ENCODE measurements at regions not wholly inside any gene's neighbourhood (a gene's known extent, or its start where the extent isn't known, plus 50 kb on each side); places are given as distances from the start of the nearest gene placed in this dataset.

GRCh38 chr5:104914536-104915070 lies 1352.0 kb upstream of the NUDT12 start:
- TF ChIP-seq POLR2A (IDR thresholded peaks at IDR 0.05) (no peak), CTCF (IDR thresholded peaks at IDR 0.05) (no peak)
- no peak overlapping the region for H3K4me3 ChIP-seq
- H3K9me3 ChIP-seq, result no peaks in the 10 kb centered on the region
- WGBS (ENCODE audit: insufficient coverage, low coverage, low lambda C conversion rate, missing lambda C conversion rate), result 50% methylated on average over 2 of the region's 2 CpGs
- no peaks in the 10 kb centered on the region for H3K4me1 ChIP-seq
- H3K27ac ChIP-seq, result no peak overlapping the region
- ATAC-seq (no peak), DNase-seq (no peak)
- no peaks in the 10 kb centered on the region for H3K27me3 ChIP-seq
- H3K36me3 ChIP-seq, result no peaks in the 10 kb centered on the region
- intact Hi-C loops (cut with DNase I), result no loop called here

GRCh38 chr5:104913841-104914281 lies 1351.3 kb upstream of the NUDT12 start:
- intact Hi-C loops (cut with DNase I), result no loop called here
- WGBS (ENCODE audit: insufficient coverage, low coverage, low lambda C conversion rate, missing lambda C conversion rate), result 55% methylated on average over 3 of the region's 3 CpGs
- no peak overlapping the region for H3K4me3 ChIP-seq
- no peaks in the 10 kb centered on the region for H3K27me3 ChIP-seq
- no peak for TF ChIP-seq CTCF (IDR thresholded peaks at IDR 0.05)
- TF ChIP-seq POLR2A (IDR thresholded peaks at IDR 0.05), result no peak
- no peak overlapping the region for H3K27ac ChIP-seq
- H3K36me3 ChIP-seq, result no peaks in the 10 kb centered on the region
- H3K9me3 ChIP-seq, result no peaks in the 10 kb centered on the region
- no peaks in the 10 kb centered on the region for H3K4me1 ChIP-seq
- no peak for ATAC-seq
- no peak for DNase-seq

- no peaks in the 10 kb centered on the region for H3K9me3 ChIP-seq
- intact Hi-C loops (cut with DNase I), result no loop called here
- H3K27ac ChIP-seq, result no peak overlapping the region
- WGBS (ENCODE audit: insufficient coverage, low coverage, low lambda C conversion rate, missing lambda C conversion rate), result 62% methylated on average over 2 of the region's 2 CpGs
- ATAC-seq, result no peak
- no peak for DNase-seq
- no peaks in the 10 kb centered on the region for H3K4me1 ChIP-seq
- H3K27me3 ChIP-seq, result no peaks in the 10 kb centered on the region
- no peaks in the 10 kb centered on the region for H3K36me3 ChIP-seq
- H3K4me3 ChIP-seq, result no peak overlapping the region
- TF ChIP-seq POLR2A (IDR thresholded peaks at IDR 0.05) (no peak), CTCF (IDR thresholded peaks at IDR 0.05) (no peak)
These were observed 1347.2 kb upstream of the NUDT12 start for GRCh38 chr5:104909803-104910202.

- Histone ChIP-seq H3K9me3 (no peaks in the 10 kb centered on the region), H3K4me3 (no peak overlapping the region), H3K36me3 (no peaks in the 10 kb centered on the region), H3K4me1 (no peaks in the 10 kb centered on the region), H3K27ac (no peak overlapping the region), H3K27me3 (no peaks in the 10 kb centered on the region)
- intact Hi-C loops (cut with DNase I), result no loop called here
- DNase-seq (no peak), ATAC-seq (peak in 1 of 4 donors; percentile 32)
- WGBS (ENCODE audit: insufficient coverage, low coverage, low lambda C conversion rate, missing lambda C conversion rate), result 50% methylated on average over 1 of the region's 1 CpG
- TF ChIP-seq CTCF (IDR thresholded peaks at IDR 0.05) (no peak), POLR2A (IDR thresholded peaks at IDR 0.05) (no peak)
These were observed 1342.0 kb upstream of the NUDT12 start for GRCh38 chr5:104904561-104904960.

GRCh38 chr5:104903941-104904340 lies 1341.4 kb upstream of the NUDT12 start:
- Histone ChIP-seq H3K4me3 (no peak overlapping the region), H3K9me3 (no peaks in the 10 kb centered on the region), H3K36me3 (no peaks in the 10 kb centered on the region), H3K27me3 (no peaks in the 10 kb centered on the region), H3K27ac (no peak overlapping the region), H3K4me1 (no peaks in the 10 kb centered on the region)
- intact Hi-C loops (cut with DNase I), result no loop called here
- WGBS (ENCODE audit: insufficient coverage, low coverage, low lambda C conversion rate, missing lambda C conversion rate), result 89% methylated on average over 2 of the region's 2 CpGs
- ATAC-seq (no peak), DNase-seq (no peak)
- TF ChIP-seq CTCF (IDR thresholded peaks at IDR 0.05) (no peak), POLR2A (IDR thresholded peaks at IDR 0.05) (no peak)

Measured in right lobe of liver (tissue), 6 donors.